Astrocyte of the cerebellum (primary cell): ENCODE measurements at regions not wholly inside any gene's neighbourhood (a gene's known extent, or its start where the extent isn't known, plus 50 kb on each side); places are given as distances from the start of the nearest gene placed in this dataset.
A peak's percentile ranks its signal among the peaks of the same experiment; 100 is the strongest.

Source experiments
- DNase-seq: peaks from one replicate; pipeline ENCODE4 v3.0.0-alpha.2; 2011; ENCODE audit warnings: low read depth
- H3K4me3 ChIP-seq: 2 replicates; pipeline ENCODE4 v1.5.1; 2011; ENCODE audit warnings: mild to moderate bottlenecking, low read depth, low read length, moderate library complexity
- CTCF ChIP-seq: IDR thresholded peaks from 2 replicates; pipeline ENCODE4 v1.5.1; 2012; ENCODE audit warnings: low read length, low read depth, moderate library complexity, mild to moderate bottlenecking; ENCODE audit errors: missing control alignments
- in situ Hi-C: cut with HindIII; loops from 2 replicates; pipeline ENCODE4 v1.10.0; 2017; ENCODE audit warnings: low sequenced_read_pairs

GRCh38 chr1:185489406-185489805, 172.4 kb upstream of the IVNS1ABP start:
- TF ChIP-seq CTCF: no peak
- in situ Hi-C loops: no loop called here
- no peak overlapping the region for H3K4me3 ChIP-seq
- no peak for DNase-seq

- in situ Hi-C loops: no loop called here
- no peak overlapping the region for H3K4me3 ChIP-seq
- DNase-seq: no peak
- TF ChIP-seq CTCF: no peak
These were observed 171.8 kb upstream of the IVNS1ABP start for GRCh38 chr1:185488808-185489207.

- TF ChIP-seq CTCF: no peak
- no peak overlapping the region for H3K4me3 ChIP-seq
- in situ Hi-C loops: no loop called here
- no peak for DNase-seq
These were observed 170.9 kb upstream of the IVNS1ABP start for GRCh38 chr1:185487936-185488335.

GRCh38 chr1:185487026-185487425, 170.0 kb upstream of the IVNS1ABP start:
- DNase-seq: no peak
- no peak for TF ChIP-seq CTCF
- in situ Hi-C loops: no loop called here
- H3K4me3 ChIP-seq: no peak overlapping the region

GRCh38 chr1:185486346-185486745, 169.3 kb upstream of the IVNS1ABP start:
- in situ Hi-C loops: no loop called here
- no peak for DNase-seq
- H3K4me3 ChIP-seq: no peak overlapping the region
- no peak for TF ChIP-seq CTCF

- in situ Hi-C loops: no loop called here
- DNase-seq: peak; percentile 35
- TF ChIP-seq CTCF: no peak
- H3K4me3 ChIP-seq: no peak overlapping the region
These were observed 166.8 kb upstream of the IVNS1ABP start for GRCh38 chr1:185483664-185484450.
